ENCODE measurements at regions not wholly inside any gene's neighbourhood (a gene's known extent, or its start where the extent isn't known, plus 50 kb on each side); places are given as distances from the start of the nearest gene placed in this dataset.

DNA sequence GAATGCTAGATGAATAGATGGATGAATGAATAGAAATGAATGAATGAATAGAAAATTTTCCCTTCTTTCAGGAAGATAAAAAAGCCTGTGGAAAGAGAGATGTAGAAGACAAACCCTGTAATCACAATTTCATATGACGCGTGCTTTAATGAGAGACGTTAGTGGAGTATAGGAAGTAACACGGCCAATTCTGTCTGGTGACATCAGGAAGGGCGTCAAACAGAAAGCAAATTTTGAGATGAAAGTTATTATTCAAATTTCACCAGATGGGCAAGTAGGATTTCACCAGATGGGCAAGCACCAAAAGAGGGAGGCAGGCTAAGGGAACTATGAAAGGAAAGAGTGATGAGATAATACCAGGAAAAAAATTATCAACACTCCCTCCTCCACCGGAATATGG, 128.9 kb upstream of the PRSS1 start:
- TF ChIP-seq, protein P1, sequence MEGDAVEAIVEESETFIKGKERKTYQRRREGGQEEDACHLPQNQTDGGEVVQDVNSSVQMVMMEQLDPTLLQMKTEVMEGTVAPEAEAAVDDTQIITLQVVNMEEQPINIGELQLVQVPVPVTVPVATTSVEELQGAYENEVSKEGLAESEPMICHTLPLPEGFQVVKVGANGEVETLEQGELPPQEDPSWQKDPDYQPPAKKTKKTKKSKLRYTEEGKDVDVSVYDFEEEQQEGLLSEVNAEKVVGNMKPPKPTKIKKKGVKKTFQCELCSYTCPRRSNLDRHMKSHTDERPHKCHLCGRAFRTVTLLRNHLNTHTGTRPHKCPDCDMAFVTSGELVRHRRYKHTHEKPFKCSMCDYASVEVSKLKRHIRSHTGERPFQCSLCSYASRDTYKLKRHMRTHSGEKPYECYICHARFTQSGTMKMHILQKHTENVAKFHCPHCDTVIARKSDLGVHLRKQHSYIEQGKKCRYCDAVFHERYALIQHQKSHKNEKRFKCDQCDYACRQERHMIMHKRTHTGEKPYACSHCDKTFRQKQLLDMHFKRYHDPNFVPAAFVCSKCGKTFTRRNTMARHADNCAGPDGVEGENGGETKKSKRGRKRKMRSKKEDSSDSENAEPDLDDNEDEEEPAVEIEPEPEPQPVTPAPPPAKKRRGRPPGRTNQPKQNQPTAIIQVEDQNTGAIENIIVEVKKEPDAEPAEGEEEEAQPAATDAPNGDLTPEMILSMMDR (IDR thresholded peaks at IDR 0.05; ENCODE audit: low read depth, low read length), result no peak
- H3K4me3 ChIP-seq (ENCODE audit: low read depth, low read length), result no peak overlapping the region

- H3K4me3 ChIP-seq (ENCODE audit: low read depth, low read length), result no peak overlapping the region
- TF ChIP-seq, protein P1 (IDR thresholded peaks at IDR 0.05; ENCODE audit: low read depth, low read length), result no peak
Measured at GRCh38 chr7:142618655-142619351, 130.5 kb upstream of the PRSS1 start.

- TF ChIP-seq, protein P1 (IDR thresholded peaks at IDR 0.05; ENCODE audit: low read depth, low read length), result no peak
Measured at GRCh38 chr7:142616842-142617241, 132.4 kb upstream of the PRSS1 start.

DNA sequence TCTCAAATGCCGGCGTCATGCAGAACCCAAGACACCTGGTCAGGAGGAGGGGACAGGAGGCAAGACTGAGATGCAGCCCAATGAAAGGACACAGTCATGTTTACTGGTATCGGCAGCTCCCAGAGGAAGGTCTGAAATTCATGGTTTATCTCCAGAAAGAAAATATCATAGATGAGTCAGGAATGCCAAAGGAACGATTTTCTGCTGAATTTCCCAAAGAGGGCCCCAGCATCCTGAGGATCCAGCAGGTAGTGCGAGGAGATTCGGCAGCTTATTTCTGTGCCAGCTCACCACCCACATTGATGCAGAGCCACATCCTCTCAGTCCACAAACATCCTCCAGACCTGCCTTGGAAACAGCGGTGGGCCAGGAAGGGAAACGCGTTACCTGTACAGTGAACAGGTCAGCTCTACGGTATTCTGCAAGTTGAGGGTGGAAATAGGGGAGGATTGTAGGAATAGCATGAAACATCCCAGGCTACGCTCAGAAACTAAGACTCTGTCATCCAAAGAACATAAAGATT, 133.1 kb upstream of the PRSS1 start:
- no peak overlapping the region for H3K4me3 ChIP-seq (ENCODE audit: low read depth, low read length)
- TF ChIP-seq, protein P1 (IDR thresholded peaks at IDR 0.05; ENCODE audit: low read depth, low read length), result no peak

More at GRCh38 chr7:142616842-142617241, 132.4 kb upstream of the PRSS1 start:
- no peak overlapping the region for H3K4me3 ChIP-seq (ENCODE audit: low read depth, low read length)

GRCh38 chr7:142615508-142615907, 133.8 kb upstream of the PRSS1 start:
- TF ChIP-seq, protein P1 (IDR thresholded peaks at IDR 0.05; ENCODE audit: low read depth, low read length), result no peak
- H3K4me3 ChIP-seq (ENCODE audit: low read depth, low read length), result no peak overlapping the region

DNA sequence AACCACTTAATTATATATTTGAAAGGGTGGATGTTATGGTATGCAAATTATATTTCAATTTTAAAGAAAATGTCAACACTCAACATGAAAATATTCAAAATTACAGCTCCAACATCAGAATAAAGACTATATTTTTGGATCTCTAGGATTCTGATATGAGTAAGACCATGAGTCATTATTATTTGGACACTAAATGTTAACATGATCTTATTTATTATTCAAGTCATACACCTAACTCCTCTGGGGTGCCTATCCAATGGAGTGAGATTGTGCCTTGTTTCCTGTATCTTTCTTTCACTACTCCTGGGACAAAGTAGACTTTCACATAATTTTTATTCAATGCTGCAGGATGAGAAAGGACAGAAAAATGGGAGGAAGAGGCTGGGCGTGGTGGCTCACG, 135.2 kb upstream of the PRSS1 start:
- TF ChIP-seq, protein P1 (IDR thresholded peaks at IDR 0.05; ENCODE audit: low read depth, low read length), result no peak
- no peak overlapping the region for H3K4me3 ChIP-seq (ENCODE audit: low read depth, low read length)

- TF ChIP-seq, protein P1 (IDR thresholded peaks at IDR 0.05; ENCODE audit: low read depth, low read length), result no peak
- H3K4me3 ChIP-seq (ENCODE audit: low read depth, low read length), result no peak overlapping the region
Measured at GRCh38 chr7:142612237-142612881, 136.9 kb upstream of the PRSS1 start.
